Mesenchymal stem cell (in vitro differentiated cells and primary cell): ENCODE measurements at regions not wholly inside any gene's neighbourhood (a gene's known extent, or its start where the extent isn't known, plus 50 kb on each side); places are given as distances from the start of the nearest gene placed in this dataset.
"Not testable (repeated sequence)": the region's sequence is repeated elsewhere in the genome, so short reads cannot be mapped to it uniquely, and the experiment has no call there.

Experiments
- DNase-seq: peaks from one replicate; pipeline ENCODE4 v3.0.0-alpha.2; 2013
- H2AFZ ChIP-seq: one replicate; pipeline ENCODE4 v1.6.1; 2013; ENCODE audit warnings: low read depth, mild to moderate bottlenecking, control low read depth, inconsistent platforms, low read length, moderate library complexity
- H2AK5ac ChIP-seq: 2 replicates; pipeline ENCODE4 v1.6.1; 2013; ENCODE audit warnings: low read length, moderate library complexity, mild to moderate bottlenecking, inconsistent platforms; ENCODE audit not compliant: severe bottlenecking
- H2BK120ac ChIP-seq: one replicate; pipeline ENCODE4 v1.6.1; 2013; ENCODE audit warnings: low read depth, mild to moderate bottlenecking, inconsistent platforms, low read length, moderate library complexity
- H2BK12ac ChIP-seq, 2 experiments: one replicate each; pipeline ENCODE4 v1.6.1; 2013; ENCODE audit warnings: inconsistent platforms in 2 of 2, low read length in 2 of 2, mild to moderate bottlenecking in 2 of 2, moderate library complexity in 2 of 2, control low read depth in 1 of 2
- H2BK15ac ChIP-seq: one replicate; pipeline ENCODE4 v1.6.1; 2013; ENCODE audit warnings: mild to moderate bottlenecking, low read depth, inconsistent platforms; ENCODE audit not compliant: poor library complexity, severe bottlenecking
- H2BK5ac ChIP-seq: 2 replicates; pipeline ENCODE4 v1.6.1; 2013; ENCODE audit warnings: low read depth, mild to moderate bottlenecking, low read length, control low read depth, inconsistent platforms; ENCODE audit not compliant: poor library complexity, severe bottlenecking
- H3K14ac ChIP-seq, 2 experiments: one replicate each; pipeline ENCODE4 v1.6.1; 2013; ENCODE audit warnings: inconsistent platforms in 2 of 2, low read length in 2 of 2, control low read depth in 1 of 2, mild to moderate bottlenecking in 1 of 2, moderate library complexity in 1 of 2
- H3K18ac ChIP-seq, 2 experiments: one replicate each; pipeline ENCODE4 v1.6.1; 2013; ENCODE audit warnings: inconsistent platforms in 2 of 2, low read length in 2 of 2, control low read depth in 1 of 2, low read depth in 1 of 2, mild to moderate bottlenecking in 1 of 2
- H3K23ac ChIP-seq, 2 experiments: one replicate each; pipeline ENCODE4 v1.6.1; 2013; ENCODE audit warnings: inconsistent platforms in 2 of 2, low read length in 2 of 2, mild to moderate bottlenecking in 2 of 2, moderate library complexity in 2 of 2, control low read depth in 1 of 2
- H3K27ac ChIP-seq: 2 replicates; pipeline ENCODE4 v1.5.1; 2013; ENCODE audit warnings: mild to moderate bottlenecking, moderate library complexity, low read length, control low read depth, inconsistent platforms; ENCODE audit not compliant: poor library complexity, severe bottlenecking
- H3K27me3 ChIP-seq, 2 experiments: 2 replicates each; pipeline versions ENCODE4 v1.6.1 to v1.7.0; 2013; ENCODE audit warnings: low read length in 2 of 2, mild to moderate bottlenecking in 2 of 2, moderate library complexity in 2 of 2, control low read depth in 1 of 2, inconsistent platforms in 1 of 2; ENCODE audit not compliant: control insufficient read depth in 1 of 2, insufficient read depth in 1 of 2
- H3K36me3 ChIP-seq, 2 experiments: 2 replicates each; pipeline versions ENCODE4 v1.6.1 to v1.7.0; 2013; ENCODE audit warnings: low read length in 2 of 2, control low read depth in 1 of 2, inconsistent platforms in 1 of 2, low read depth in 1 of 2, mild to moderate bottlenecking in 1 of 2; ENCODE audit not compliant: insufficient read depth in 2 of 2, control insufficient read depth in 1 of 2
- H3K4ac ChIP-seq, 2 experiments: one replicate each; pipeline ENCODE4 v1.6.1; 2013; ENCODE audit warnings: inconsistent platforms in 2 of 2, low read length in 2 of 2, mild to moderate bottlenecking in 2 of 2, moderate library complexity in 2 of 2, control low read depth in 1 of 2, low read depth in 1 of 2
- H3K4me1 ChIP-seq: 2 replicates; pipeline ENCODE4 v1.6.1; 2013; ENCODE audit warnings: low read depth, low read length, control low read depth; ENCODE audit not compliant: control insufficient read depth, insufficient read depth
- H3K4me2 ChIP-seq: 2 replicates; pipeline ENCODE4 v1.6.1; 2013; ENCODE audit warnings: low read length, mild to moderate bottlenecking, inconsistent platforms; ENCODE audit not compliant: poor library complexity, severe bottlenecking
- H3K4me3 ChIP-seq, 2 experiments: 2 replicates each; pipeline versions ENCODE4 v1.5.1 to v1.7.0; 2013; ENCODE audit warnings: low read length in 2 of 2, mild to moderate bottlenecking in 2 of 2, control low read depth in 1 of 2, low read depth in 1 of 2; ENCODE audit not compliant: insufficient read depth in 1 of 2
- H3K79me1 ChIP-seq: replicated peaks from 2 replicates; pipeline ENCODE4 v1.6.1; 2013; ENCODE audit warnings: mild to moderate bottlenecking, control low read depth, low read length, inconsistent platforms; ENCODE audit not compliant: poor library complexity, severe bottlenecking
- H3K9ac ChIP-seq: 2 replicates; pipeline ENCODE4 v1.7.0; 2013; ENCODE audit warnings: mild to moderate bottlenecking, low read length, moderate library complexity
- H3K9me3 ChIP-seq: 2 replicates; pipeline ENCODE4 v1.7.0; 2013; ENCODE audit warnings: mild to moderate bottlenecking, low read length; ENCODE audit not compliant: control insufficient read depth
- H4K8ac ChIP-seq: one replicate; pipeline ENCODE4 v1.6.1; 2013; ENCODE audit warnings: inconsistent platforms, mild to moderate bottlenecking, low read length, moderate library complexity
- H4K91ac ChIP-seq: one replicate; pipeline ENCODE4 v1.6.1; 2013; ENCODE audit warnings: mild to moderate bottlenecking, low read length, inconsistent platforms
- WGBS: methylation state at CpG from one replicate; pipeline ENCODE4 v1.1.7; 2013; ENCODE audit warnings: mixed read lengths; 5-methylcytosine and 5-hydroxymethylcytosine counted together

DNA sequence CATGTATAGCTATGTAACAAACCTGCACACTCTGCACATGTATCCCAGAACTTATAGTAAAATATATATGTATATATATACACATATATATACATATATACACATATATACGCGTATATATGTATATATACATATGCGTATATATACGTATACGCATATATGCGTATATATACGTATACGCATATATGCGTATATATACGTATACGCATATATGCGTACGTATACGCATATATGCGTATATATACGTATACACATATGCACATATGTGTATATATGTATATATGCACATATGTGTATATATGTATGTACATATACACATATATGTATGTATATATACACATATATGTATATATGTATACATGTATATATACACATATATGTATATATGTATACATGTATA is 57.1 kb upstream of the VSIG4 start:
- H2BK12ac ChIP-seq, H3K4me2 ChIP-seq, H3K36me3 ChIP-seq, H3K4ac ChIP-seq, H3K79me1 ChIP-seq, H3K9me3 ChIP-seq, H2BK15ac ChIP-seq, H3K4me3 ChIP-seq, H2BK5ac ChIP-seq, H3K27me3 ChIP-seq, H4K8ac ChIP-seq, H2BK120ac ChIP-seq, H3K23ac ChIP-seq, H3K9ac ChIP-seq, H4K91ac ChIP-seq, DNase-seq, H3K18ac ChIP-seq, H3K4me1 ChIP-seq, H2AK5ac ChIP-seq, H2AFZ ChIP-seq, H3K14ac ChIP-seq, H3K27ac ChIP-seq: not testable (repeated sequence)
- no CpG with 5 or more reads among the region's 16 CpGs for WGBS

GRCh38 chrX:66090004-66090403 is 50.1 kb upstream of the VSIG4 start:
- H2AFZ ChIP-seq, H3K27ac ChIP-seq, H3K14ac ChIP-seq, H3K4me3 ChIP-seq, H3K23ac ChIP-seq, H2BK120ac ChIP-seq, H3K79me1 ChIP-seq, H4K91ac ChIP-seq, H2BK5ac ChIP-seq, H2BK12ac ChIP-seq, H3K4ac ChIP-seq, H2AK5ac ChIP-seq, H4K8ac ChIP-seq, H3K9ac ChIP-seq, DNase-seq, H3K27me3 ChIP-seq, H2BK15ac ChIP-seq, H3K36me3 ChIP-seq, H3K18ac ChIP-seq, H3K4me1 ChIP-seq, H3K4me2 ChIP-seq: not testable (repeated sequence)
- H3K9me3 ChIP-seq: peaks cover 11% of the 10 kb centered on the region
